Fibroblast of lung (primary cell): ENCODE measurements at regions not wholly inside any gene's neighbourhood (a gene's known extent, or its start where the extent isn't known, plus 50 kb on each side); places are given as distances from the start of the nearest gene placed in this dataset.

Experiments
- EZH2 ChIP-seq: IDR thresholded peaks from 2 replicates; pipeline ENCODE4 v1.5.1; 2012; ENCODE audit warnings: low read length, control low read depth, mild to moderate bottlenecking; ENCODE audit errors: missing control alignments
- TF ChIP-seq, protein P1 (sequence below), 2 donors: IDR thresholded peaks in 1 of 2; conservative IDR thresholded peaks in 1 of 2; 1 replicate in 1 of 2; 2 replicates in 1 of 2; pipeline ENCODE4 v1.5.1; 2011 to 2012; ENCODE audit warnings: low read length in 2 of 2, control low read depth in 1 of 2, inconsistent platforms in 1 of 2, low read depth in 1 of 2, mild to moderate bottlenecking in 1 of 2

- TF ChIP-seq, protein P1, sequence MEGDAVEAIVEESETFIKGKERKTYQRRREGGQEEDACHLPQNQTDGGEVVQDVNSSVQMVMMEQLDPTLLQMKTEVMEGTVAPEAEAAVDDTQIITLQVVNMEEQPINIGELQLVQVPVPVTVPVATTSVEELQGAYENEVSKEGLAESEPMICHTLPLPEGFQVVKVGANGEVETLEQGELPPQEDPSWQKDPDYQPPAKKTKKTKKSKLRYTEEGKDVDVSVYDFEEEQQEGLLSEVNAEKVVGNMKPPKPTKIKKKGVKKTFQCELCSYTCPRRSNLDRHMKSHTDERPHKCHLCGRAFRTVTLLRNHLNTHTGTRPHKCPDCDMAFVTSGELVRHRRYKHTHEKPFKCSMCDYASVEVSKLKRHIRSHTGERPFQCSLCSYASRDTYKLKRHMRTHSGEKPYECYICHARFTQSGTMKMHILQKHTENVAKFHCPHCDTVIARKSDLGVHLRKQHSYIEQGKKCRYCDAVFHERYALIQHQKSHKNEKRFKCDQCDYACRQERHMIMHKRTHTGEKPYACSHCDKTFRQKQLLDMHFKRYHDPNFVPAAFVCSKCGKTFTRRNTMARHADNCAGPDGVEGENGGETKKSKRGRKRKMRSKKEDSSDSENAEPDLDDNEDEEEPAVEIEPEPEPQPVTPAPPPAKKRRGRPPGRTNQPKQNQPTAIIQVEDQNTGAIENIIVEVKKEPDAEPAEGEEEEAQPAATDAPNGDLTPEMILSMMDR (conservative IDR thresholded peaks at IDR 0.05 in 1 of 2, IDR thresholded peaks at IDR 0.05 in 1 of 2; ENCODE audit: low read depth in 1 of 2, low read length in 2 of 2) = no peak
- no peak for TF ChIP-seq EZH2
These were observed 393.1 kb upstream of the ZFP42 start for GRCh38 chr4:187602339-187603092.
